Heart right ventricle (tissue), 16 donors: ENCODE measurements at regions not wholly inside any gene's neighbourhood (a gene's known extent, or its start where the extent isn't known, plus 50 kb on each side); places are given as distances from the start of the nearest gene placed in this dataset.

Source experiments
- ATAC-seq, 8 donors: fragments of 200-7000 bp; cut with Tn5 transposase; one replicate each; pipeline ENCODE4 v1.9.1; 2020; ENCODE audit warnings: mild to moderate bottlenecking in 8 of 8, moderate library complexity in 8 of 8, moderate number of reproducible peaks in 1 of 8
- DNase-seq, 2 donors: peaks; one replicate each; pipeline ENCODE4 v3.0.0-alpha.2; 2020
- H3K27ac ChIP-seq, 10 donors: fragments of 200-600 bp; sonication (generic) in 2 of 10; one replicate each; pipeline versions ENCODE4 v1.5.0 to v1.8.0; 2020 to 2022; ENCODE audit warnings: mild to moderate bottlenecking in 3 of 10
- H3K27me3 ChIP-seq, 7 donors: fragments of 200-600 bp; one replicate each; pipeline ENCODE4 v1.8.0; 2021 to 2022; ENCODE audit warnings: mild to moderate bottlenecking in 2 of 7
- H3K36me3 ChIP-seq, 9 donors: fragments of 200-600 bp; sonication (generic) in 1 of 9; one replicate each; pipeline versions ENCODE4 v1.5.0 to v1.8.0; 2020 to 2022; ENCODE audit warnings: mild to moderate bottlenecking in 2 of 9
- H3K4me1 ChIP-seq, 9 donors: fragments of 200-600 bp; sonication (generic) in 1 of 9; one replicate each; pipeline versions ENCODE4 v1.5.0 to v1.8.0; 2020 to 2022; ENCODE audit warnings: mild to moderate bottlenecking in 4 of 9
- H3K4me3 ChIP-seq, 10 donors: fragments of 200-600 bp; sonication (generic) in 2 of 10; one replicate each; pipeline versions ENCODE4 v1.5.0 to v1.8.0; 2020 to 2022; ENCODE audit warnings: mild to moderate bottlenecking in 7 of 10, moderate library complexity in 2 of 10
- H3K9me3 ChIP-seq, 11 donors: fragments of 200-600 bp in 10 of 11; sonication (generic) in 2 of 11; one replicate each; pipeline versions ENCODE4 v1.5.0 to v1.8.0; 2013 to 2022; ENCODE audit warnings: mild to moderate bottlenecking in 2 of 11, control low read depth in 1 of 11, moderate library complexity in 1 of 11
- WGBS, 2 donors: extraction: QIAGEN DNeasy Blood & Tissue Kit; methylation state at CpG; one replicate each; pipeline ENCODE4 v1.1.7; 2013; ENCODE audit warnings: inconsistent platforms in 1 of 2; 5-methylcytosine and 5-hydroxymethylcytosine counted together
- intact Hi-C, 10 donors: fragments of 100-400 bp; cut with DNase I; formaldehyde crosslinking; loops; one replicate each; pipeline versions ENCODE4 v1.11.1 to v1.14.2; 2022
- TF ChIP-seq, protein P1 (sequence below), 9 donors: fragments of 200-600 bp; sonication (generic) in 2 of 9; IDR thresholded peaks; one replicate each; pipeline versions ENCODE4 v1.5.0 to v1.8.0; 2021 to 2022; ENCODE audit warnings: antibody characterized with exemption in 9 of 9, mild to moderate bottlenecking in 5 of 9, moderate library complexity in 1 of 9
- donor health status: Arrhythmogenic right ventricular cardiomyopathy.
- donor health status: ischemic (EF 13 %, LVEDD 7.1; RV severe dilation, severe dysfunction).
- donor health status: healthy with polysubstance abuse.
- donor health status: DM: no; HTN: yes; CAD: no.
- donor health status: DM: no; HTN: no; CAD: no.
- donor health status: ischemic (EF 25% LVEDD 6.9; RV normal size, moderate dysfunction).
- donor health status: ischemic (EF 25% LVEDD 5.7; RV mildly dilated, moderate dysfunction).
- donor health status: healthy.
- donor health status: DM: yes; HTN: yes; CAD: no.
- donor health status: Ischemic cardiomyopathy.
- donor health status: ischemic (EF 35%, LVEDD 5.7; RV mildly dilated, moderate dysfunction).
- donor health status: nonischemic (EF 11% LVEDD 7.7; RV severe dilation, severe dysfunction).
- donor health status: DM: yes; HTN: yes; CAD: no.
- donor health status: PGD.
- donor health status: ischemic (EF 29% LVEDD 5.4; RV normal size, mild dysfunction).
- donor health status: nonischemic (EF 23%, LVEDD 6.1; RV moderate dilation, normal function).

DNA sequence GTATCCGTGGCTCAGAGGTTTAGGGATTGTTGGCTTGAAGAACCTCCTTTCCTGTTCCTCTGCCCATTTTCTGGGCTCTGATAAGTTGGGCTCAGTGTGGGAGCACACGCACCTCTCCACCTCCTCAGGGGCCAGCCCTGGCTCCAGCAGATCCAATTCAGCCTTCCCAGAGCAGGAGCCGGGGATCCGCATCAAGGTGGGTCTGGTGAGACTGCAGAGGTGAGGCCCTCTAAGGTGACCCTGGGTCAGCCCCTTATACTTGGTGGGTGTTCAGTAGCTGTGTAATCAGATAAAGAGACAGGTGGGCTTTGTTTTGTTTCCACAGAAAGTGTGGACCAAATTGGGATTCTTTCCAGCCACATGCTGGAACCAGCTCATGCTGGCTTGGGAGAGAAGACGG is 1466.0 kb downstream of the TBC1D22A start:
- Histone ChIP-seq H3K36me3 (no peaks in the 10 kb centered on the region), H3K4me3 (no peak overlapping the region), H3K9me3 (peaks cover 0 to 26% (median 18%) of the 10 kb centered on the region in 11 donors), H3K27me3 (peaks cover 0 to 18% (median 8%) of the 10 kb centered on the region in 7 donors), H3K4me1 (no peaks in the 10 kb centered on the region), H3K27ac (no peak overlapping the region)
- no peak for ATAC-seq
- TF ChIP-seq, protein P1, sequence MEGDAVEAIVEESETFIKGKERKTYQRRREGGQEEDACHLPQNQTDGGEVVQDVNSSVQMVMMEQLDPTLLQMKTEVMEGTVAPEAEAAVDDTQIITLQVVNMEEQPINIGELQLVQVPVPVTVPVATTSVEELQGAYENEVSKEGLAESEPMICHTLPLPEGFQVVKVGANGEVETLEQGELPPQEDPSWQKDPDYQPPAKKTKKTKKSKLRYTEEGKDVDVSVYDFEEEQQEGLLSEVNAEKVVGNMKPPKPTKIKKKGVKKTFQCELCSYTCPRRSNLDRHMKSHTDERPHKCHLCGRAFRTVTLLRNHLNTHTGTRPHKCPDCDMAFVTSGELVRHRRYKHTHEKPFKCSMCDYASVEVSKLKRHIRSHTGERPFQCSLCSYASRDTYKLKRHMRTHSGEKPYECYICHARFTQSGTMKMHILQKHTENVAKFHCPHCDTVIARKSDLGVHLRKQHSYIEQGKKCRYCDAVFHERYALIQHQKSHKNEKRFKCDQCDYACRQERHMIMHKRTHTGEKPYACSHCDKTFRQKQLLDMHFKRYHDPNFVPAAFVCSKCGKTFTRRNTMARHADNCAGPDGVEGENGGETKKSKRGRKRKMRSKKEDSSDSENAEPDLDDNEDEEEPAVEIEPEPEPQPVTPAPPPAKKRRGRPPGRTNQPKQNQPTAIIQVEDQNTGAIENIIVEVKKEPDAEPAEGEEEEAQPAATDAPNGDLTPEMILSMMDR (IDR thresholded peaks at IDR 0.05): no peak
- intact Hi-C loops: no loop called here
- DNase-seq: no peak
- 87 to 94% methylated on average over 5 of the region's 5 CpGs for WGBS, 2 donors

DNA sequence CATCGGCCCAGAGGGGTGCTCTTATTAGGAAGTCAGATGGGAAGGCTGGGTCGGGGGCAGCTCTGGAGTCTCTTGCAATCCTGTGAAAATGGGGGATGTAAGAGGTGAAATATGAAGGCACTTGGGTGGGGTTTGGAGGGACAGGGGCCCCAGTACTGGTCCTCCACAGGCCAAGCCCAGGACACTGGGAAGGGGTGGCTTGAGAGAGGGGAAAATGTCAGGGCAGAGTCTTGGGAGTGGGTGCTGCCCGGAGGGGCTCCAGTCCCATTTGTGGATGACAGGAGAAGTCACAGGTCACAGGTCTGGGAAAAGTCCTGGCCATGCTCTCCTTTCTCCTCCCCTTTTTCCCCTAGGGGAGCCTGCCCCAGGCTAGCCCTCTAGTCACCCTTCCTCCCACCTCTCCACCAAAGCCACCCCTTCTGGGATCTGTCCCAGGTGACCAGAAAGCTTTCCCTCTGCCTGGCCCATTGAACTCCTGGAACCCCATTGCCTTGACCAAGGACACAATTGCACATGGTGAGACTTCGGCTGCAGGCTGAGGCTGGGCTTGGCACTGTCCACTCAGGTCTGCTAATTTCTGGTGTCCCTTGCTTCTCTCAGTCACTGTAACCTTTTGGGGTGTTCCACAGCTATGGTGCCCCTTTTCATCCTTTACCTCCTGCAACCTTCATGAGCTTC is 1465.0 kb downstream of the TBC1D22A start:
- TF ChIP-seq, protein P1 (IDR thresholded peaks at IDR 0.05): no peak
- DNase-seq (no peak), ATAC-seq (no peak)
- H3K27me3 ChIP-seq: peaks cover 0 to 18% (median 8%) of the 10 kb centered on the region in 7 donors
- H3K9me3 ChIP-seq: peaks cover 0 to 16% (median 8%) of the 10 kb centered on the region in 11 donors
- WGBS, 2 donors: 80 to 86% methylated on average over 4 of the region's 4 CpGs
- intact Hi-C loops: no loop called here
- no peak overlapping the region for H3K27ac ChIP-seq
- H3K4me3 ChIP-seq: no peak overlapping the region
- H3K36me3 ChIP-seq: no peaks in the 10 kb centered on the region
- no peaks in the 10 kb centered on the region for H3K4me1 ChIP-seq

DNA sequence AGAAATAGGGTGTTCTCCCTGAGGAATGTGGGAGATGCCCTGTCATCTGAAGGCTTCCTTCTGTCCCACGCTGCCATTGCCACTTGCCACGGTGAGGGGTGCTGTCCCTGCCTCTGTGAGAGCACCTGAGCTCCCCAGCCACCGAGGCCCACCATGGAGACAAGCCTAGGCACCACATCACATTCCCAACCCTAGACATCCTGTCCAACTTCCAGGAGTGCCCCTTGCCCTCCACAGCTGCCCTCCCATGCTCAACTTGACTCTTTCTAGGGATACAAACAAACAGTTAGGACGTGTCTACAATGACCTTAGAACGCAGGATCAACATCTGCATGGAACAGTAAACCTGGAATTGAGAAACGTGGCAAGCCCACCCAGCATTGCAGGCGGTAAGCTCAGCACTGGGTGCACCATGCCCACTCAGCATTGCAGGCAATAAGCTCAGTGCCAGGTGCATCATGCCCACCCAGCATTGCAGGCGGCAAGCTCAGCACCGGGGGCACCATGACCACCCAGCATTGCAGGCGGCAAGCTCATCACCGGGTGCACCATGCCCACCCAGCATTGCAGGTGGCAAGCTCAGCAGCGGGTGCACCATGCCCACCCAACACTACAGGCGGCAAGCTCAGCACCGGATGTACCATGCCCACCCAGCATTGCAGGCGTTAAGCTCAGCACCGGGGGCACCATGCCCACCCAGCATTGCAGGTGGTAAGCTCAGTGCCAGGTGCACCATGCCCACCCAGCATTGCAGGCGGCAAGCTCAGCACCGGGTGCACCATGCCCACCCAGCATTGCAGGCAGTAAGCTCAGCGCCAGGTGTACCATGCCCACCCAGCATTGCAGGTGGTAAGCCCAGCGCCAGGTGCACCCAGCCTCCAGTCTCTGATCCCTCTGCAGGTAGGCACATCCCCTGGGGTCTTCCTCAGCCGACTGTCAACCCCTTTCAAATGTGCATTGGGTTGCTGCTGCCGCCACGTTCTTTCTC is 1463.9 kb downstream of the TBC1D22A start:
- no peak for ATAC-seq
- 79 to 81% methylated on average over 23 of the region's 23 CpGs for WGBS, 2 donors
- TF ChIP-seq, protein P1 (IDR thresholded peaks at IDR 0.05): no peak
- intact Hi-C loops: no loop called here
- Histone ChIP-seq H3K27ac (no peak overlapping the region), H3K36me3 (no peaks in the 10 kb centered on the region), H3K9me3 (peaks cover 0 to 10% (median 0%) of the 10 kb centered on the region in 11 donors), H3K4me1 (no peaks in the 10 kb centered on the region), H3K27me3 (peaks cover 0 to 21% (median 8%) of the 10 kb centered on the region in 7 donors), H3K4me3 (no peak overlapping the region)
- no peak for DNase-seq

DNA sequence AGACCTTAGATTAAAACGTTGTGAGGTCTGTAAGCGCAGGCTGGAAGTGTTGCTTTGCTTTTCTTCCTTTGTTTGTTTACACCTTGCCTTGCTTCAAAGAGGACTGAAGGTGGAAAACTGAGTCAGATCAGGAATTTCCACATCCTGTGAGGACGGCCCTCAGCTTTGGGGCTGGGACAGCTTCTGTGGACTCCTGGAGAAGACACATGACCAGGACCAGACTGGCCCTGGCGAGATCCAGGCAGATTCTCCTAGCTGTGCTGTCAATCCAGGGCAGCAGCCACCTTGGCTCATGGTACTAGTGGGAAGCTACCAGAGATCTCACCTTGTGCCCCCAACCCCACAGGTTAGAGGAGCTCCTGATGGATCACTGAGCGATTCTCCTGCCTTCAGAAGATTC is 1461.9 kb downstream of the TBC1D22A start:
- Histone ChIP-seq H3K4me1 (no peaks in the 10 kb centered on the region), H3K36me3 (no peaks in the 10 kb centered on the region), H3K27me3 (peaks cover 0 to 18% (median 8%) of the 10 kb centered on the region in 7 donors), H3K9me3 (peaks cover 0 to 15% (median 0%) of the 10 kb centered on the region in 11 donors), H3K4me3 (no peak overlapping the region), H3K27ac (no peak overlapping the region)
- WGBS, 2 donors: 59 to 64% methylated on average over 5 of the region's 5 CpGs
- DNase-seq (no peak), ATAC-seq (no peak)
- TF ChIP-seq, protein P1 (IDR thresholded peaks at IDR 0.05): no peak
- intact Hi-C loops: no loop called here
